H9 (cell line): ENCODE measurements at regions not wholly inside any gene's neighbourhood (a gene's known extent, or its start where the extent isn't known, plus 50 kb on each side); places are given as distances from the start of the nearest gene placed in this dataset.

Experiments used
- DNase-seq: peaks from one replicate; pipeline ENCODE4 v3.0.0-alpha.2; 2017
- H2AFZ ChIP-seq: one replicate; pipeline ENCODE4 v1.6.1; 2013; ENCODE audit warnings: mild to moderate bottlenecking, low read length, control low read depth, moderate library complexity
- H2AK5ac ChIP-seq: 2 replicates; pipeline ENCODE4 v1.6.1; 2013; ENCODE audit warnings: low read length, control low read depth, mixed read lengths; ENCODE audit not compliant: insufficient read length
- H2BK120ac ChIP-seq: one replicate; pipeline ENCODE4 v1.6.1; 2013; ENCODE audit warnings: low read depth, mild to moderate bottlenecking, low read length, control low read depth, inconsistent platforms; ENCODE audit not compliant: poor library complexity, severe bottlenecking
- H2BK12ac ChIP-seq: 2 replicates; pipeline ENCODE4 v1.6.1; 2013; ENCODE audit warnings: low read length, control low read depth, mixed read lengths, low read depth; ENCODE audit not compliant: insufficient read length
- H2BK15ac ChIP-seq: 2 replicates; pipeline ENCODE4 v1.6.1; 2013; ENCODE audit warnings: low read depth, low read length, control low read depth
- H2BK20ac ChIP-seq: one replicate; pipeline ENCODE4 v1.6.1; 2013; ENCODE audit warnings: low read depth, mild to moderate bottlenecking, low read length, control low read depth, inconsistent platforms; ENCODE audit not compliant: poor library complexity, severe bottlenecking
- H2BK5ac ChIP-seq: 2 replicates; pipeline ENCODE4 v1.6.1; 2013; ENCODE audit warnings: low read length, control low read depth, mixed read lengths; ENCODE audit not compliant: insufficient read length
- H3K14ac ChIP-seq: 2 replicates; pipeline ENCODE4 v1.6.1; 2013; ENCODE audit warnings: low read length, control low read depth; ENCODE audit not compliant: insufficient read depth
- H3K18ac ChIP-seq: 2 replicates; pipeline ENCODE4 v1.6.1; 2013; ENCODE audit warnings: low read depth, mild to moderate bottlenecking, mixed read lengths, low read length, control low read depth; ENCODE audit not compliant: insufficient read length
- H3K23ac ChIP-seq: 2 replicates; pipeline ENCODE4 v1.6.1; 2013; ENCODE audit warnings: low read length, control low read depth, mixed read lengths, low read depth; ENCODE audit not compliant: insufficient read length
- H3K23me2 ChIP-seq: 2 replicates; pipeline ENCODE4 v1.6.1; 2013; ENCODE audit warnings: low read depth, mild to moderate bottlenecking, mixed read lengths, low read length, control low read depth; ENCODE audit not compliant: insufficient read length, poor library complexity, severe bottlenecking
- H3K27ac ChIP-seq: 2 replicates; pipeline ENCODE4 v1.5.1; 2013; ENCODE audit warnings: low read length, control low read depth, mixed read lengths, low read depth; ENCODE audit not compliant: insufficient read length
- H3K27me3 ChIP-seq: 2 replicates; pipeline ENCODE4 v1.6.1; 2013; ENCODE audit warnings: low read length, control low read depth, inconsistent platforms; ENCODE audit not compliant: insufficient read depth
- H3K4ac ChIP-seq: 2 replicates; pipeline ENCODE4 v1.6.1; 2013; ENCODE audit warnings: low read depth, mild to moderate bottlenecking, control low read depth, inconsistent platforms, low read length, moderate library complexity
- H3K4me1 ChIP-seq: 2 replicates; pipeline ENCODE4 v1.6.1; 2013; ENCODE audit warnings: low read length, control low read depth, inconsistent platforms; ENCODE audit not compliant: insufficient read depth
- H3K4me2 ChIP-seq: 2 replicates; pipeline ENCODE4 v1.6.1; 2013; ENCODE audit warnings: low read length, control low read depth, mixed read lengths; ENCODE audit not compliant: insufficient read length, insufficient read depth
- H3K56ac ChIP-seq: 2 replicates; pipeline ENCODE4 v1.6.1; 2013; ENCODE audit warnings: low read depth, mild to moderate bottlenecking, mixed read lengths, low read length, control low read depth; ENCODE audit not compliant: insufficient read length
- H3K79me1 ChIP-seq: 2 replicates; pipeline ENCODE4 v1.6.1; 2013; ENCODE audit warnings: low read depth, mild to moderate bottlenecking, moderate library complexity, low read length, control low read depth, inconsistent platforms; ENCODE audit not compliant: insufficient read depth, poor library complexity, severe bottlenecking
- H3K79me2 ChIP-seq: 2 replicates; pipeline ENCODE4 v1.6.1; 2013; ENCODE audit warnings: low read length, control low read depth, inconsistent platforms; ENCODE audit not compliant: insufficient read depth
- H3K9ac ChIP-seq: 2 replicates; pipeline ENCODE4 v1.6.1; 2013; ENCODE audit warnings: low read length, control low read depth, mixed read lengths; ENCODE audit not compliant: insufficient read length; ENCODE audit errors: extremely low read depth
- H3K9me3 ChIP-seq: one replicate; pipeline ENCODE4 v1.6.1; 2013; ENCODE audit warnings: low read depth, low read length, inconsistent platforms; ENCODE audit not compliant: control insufficient read depth
- H3T11ph ChIP-seq: one replicate; pipeline ENCODE4 v1.6.1; 2013; ENCODE audit warnings: mild to moderate bottlenecking, low read length, control low read depth, inconsistent platforms
- H4K20me1 ChIP-seq: one replicate; pipeline ENCODE4 v1.6.1; 2013; ENCODE audit not compliant: control insufficient read depth, insufficient read length, insufficient read depth
- H4K5ac ChIP-seq: 2 replicates; pipeline ENCODE4 v1.6.1; 2013; ENCODE audit warnings: low read depth, mild to moderate bottlenecking, mixed read lengths, low read length, control low read depth; ENCODE audit not compliant: insufficient read length
- H4K8ac ChIP-seq: replicated peaks from 2 replicates; pipeline ENCODE4 v1.6.1; 2013; ENCODE audit warnings: low read length, control low read depth, mixed read lengths, low read depth; ENCODE audit not compliant: insufficient read length
- H4K91ac ChIP-seq: 2 replicates; pipeline ENCODE4 v1.6.1; 2013; ENCODE audit warnings: low read depth, mild to moderate bottlenecking, moderate library complexity, mixed read lengths, low read length, control low read depth; ENCODE audit not compliant: insufficient read length
- H3K27ac Mint-ChIP-seq, 3 experiments: 2 replicates in 2 of 3; 3 replicates in 1 of 3; pipeline ENCODE4 v1.8.0; 2020 to 2021; ENCODE audit warnings: mixed read lengths in 3 of 3, mild to moderate bottlenecking in 1 of 3, moderate library complexity in 1 of 3
- H3K27me3 Mint-ChIP-seq: 2 replicates; pipeline ENCODE4 v1.8.0; 2021; ENCODE audit warnings: low read depth, mild to moderate bottlenecking, moderate library complexity, mixed read lengths
- H3K36me3 Mint-ChIP-seq, 3 experiments: 2 replicates in 2 of 3; 3 replicates in 1 of 3; pipeline ENCODE4 v1.8.0; 2020 to 2021; ENCODE audit warnings: low read depth in 3 of 3, mixed read lengths in 3 of 3; ENCODE audit not compliant: insufficient read depth in 1 of 3
- H3K4me1 Mint-ChIP-seq, 2 experiments: 2 replicates each; pipeline ENCODE4 v1.8.0; 2020; ENCODE audit warnings: mixed read lengths in 2 of 2
- H3K4me3 Mint-ChIP-seq, 2 experiments: 2 replicates in 1 of 2; 3 replicates in 1 of 2; pipeline ENCODE4 v1.8.0; 2020 to 2021; ENCODE audit warnings: mild to moderate bottlenecking in 2 of 2, mixed read lengths in 2 of 2, moderate library complexity in 1 of 2
- H3K9me3 Mint-ChIP-seq, 2 experiments: 2 replicates in 1 of 2; 3 replicates in 1 of 2; pipeline ENCODE4 v1.8.0; 2020; ENCODE audit warnings: mild to moderate bottlenecking in 2 of 2, mixed read lengths in 2 of 2, moderate library complexity in 1 of 2
- WGBS: extraction: QIAGEN DNeasy Blood & Tissue Kit; methylation state at CpG from one replicate; pipeline ENCODE4 v1.1.7; 2013; ENCODE audit warnings: missing lambda C conversion rate, low lambda C conversion rate, mixed read lengths; ENCODE audit not compliant: insufficient read length; ENCODE audit errors: extremely low coverage; 5-methylcytosine and 5-hydroxymethylcytosine counted together
- TF ChIP-seq, protein P1 (sequence below): fragments of 200-600 bp; sonication (generic); conservative IDR thresholded peaks from 3 replicates; pipeline ENCODE4 v1.8.0; 2021; ENCODE audit warnings: antibody characterized with exemption, mild to moderate bottlenecking

- no peak overlapping the region for H3K9ac ChIP-seq
- no peak overlapping the region for H4K91ac ChIP-seq
- Mint-ChIP-seq H3K27ac (peak overlapping the region in 1 of 3 experiments; percentile 22; a peak in 1 of 7 replicates), H3K27me3 (no peaks in the 10 kb centered on the region; the same call in 1 of the 2 replicates), H3K36me3 (peaks cover 5 to 16% (median 13%) of the 10 kb centered on the region in 3 experiments), H3K4me3 (no peak overlapping the region), H3K4me1 (peaks cover 8 to 12% of the 10 kb centered on the region in 2 experiments), H3K9me3 (peaks cover 18% of the 10 kb centered on the region in 2 experiments)
- H2BK20ac ChIP-seq, result no peak overlapping the region
- H3K23me2 ChIP-seq, result no peaks in the 10 kb centered on the region
- TF ChIP-seq, protein P1, sequence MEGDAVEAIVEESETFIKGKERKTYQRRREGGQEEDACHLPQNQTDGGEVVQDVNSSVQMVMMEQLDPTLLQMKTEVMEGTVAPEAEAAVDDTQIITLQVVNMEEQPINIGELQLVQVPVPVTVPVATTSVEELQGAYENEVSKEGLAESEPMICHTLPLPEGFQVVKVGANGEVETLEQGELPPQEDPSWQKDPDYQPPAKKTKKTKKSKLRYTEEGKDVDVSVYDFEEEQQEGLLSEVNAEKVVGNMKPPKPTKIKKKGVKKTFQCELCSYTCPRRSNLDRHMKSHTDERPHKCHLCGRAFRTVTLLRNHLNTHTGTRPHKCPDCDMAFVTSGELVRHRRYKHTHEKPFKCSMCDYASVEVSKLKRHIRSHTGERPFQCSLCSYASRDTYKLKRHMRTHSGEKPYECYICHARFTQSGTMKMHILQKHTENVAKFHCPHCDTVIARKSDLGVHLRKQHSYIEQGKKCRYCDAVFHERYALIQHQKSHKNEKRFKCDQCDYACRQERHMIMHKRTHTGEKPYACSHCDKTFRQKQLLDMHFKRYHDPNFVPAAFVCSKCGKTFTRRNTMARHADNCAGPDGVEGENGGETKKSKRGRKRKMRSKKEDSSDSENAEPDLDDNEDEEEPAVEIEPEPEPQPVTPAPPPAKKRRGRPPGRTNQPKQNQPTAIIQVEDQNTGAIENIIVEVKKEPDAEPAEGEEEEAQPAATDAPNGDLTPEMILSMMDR, result no peak
- no peak overlapping the region for H2BK12ac ChIP-seq
- H2BK120ac ChIP-seq, result no peak overlapping the region
- no CpG with 5 or more reads among the region's 3 CpGs for WGBS
- H3K27me3 ChIP-seq, result no peaks in the 10 kb centered on the region
- H3K4ac ChIP-seq, result no peak overlapping the region
- no peak overlapping the region for H3K56ac ChIP-seq
- no peak overlapping the region for H3K18ac ChIP-seq
- H4K5ac ChIP-seq, result no peak overlapping the region
- H3K9me3 ChIP-seq, result no peaks in the 10 kb centered on the region
- H3K27ac ChIP-seq, result no peak overlapping the region
- H3K79me2 ChIP-seq, result no peaks in the 10 kb centered on the region
- no peak overlapping the region for H2BK15ac ChIP-seq
- H3T11ph ChIP-seq, result no peak overlapping the region
- H3K79me1 ChIP-seq, result no peaks in the 10 kb centered on the region
- H3K23ac ChIP-seq, result no peak overlapping the region
- no peak overlapping the region for H4K8ac ChIP-seq
- no peak for DNase-seq
- H3K14ac ChIP-seq, result no peak overlapping the region
- no peak overlapping the region for H2AK5ac ChIP-seq
- peaks cover 3% of the 10 kb centered on the region; the same call in 1 of the 2 replicates for H3K4me1 ChIP-seq
- no peak overlapping the region for H3K4me2 ChIP-seq
- H2BK5ac ChIP-seq, result no peak overlapping the region
- H4K20me1 ChIP-seq, result no peaks in the 10 kb centered on the region
- H2AFZ ChIP-seq, result no peak overlapping the region
Measured at GRCh38 chr13:31629085-31629780, 110.1 kb upstream of the RXFP2 start.
